ENCODE measurements at regions not wholly inside any gene's neighbourhood (a gene's known extent, or its start where the extent isn't known, plus 50 kb on each side); places are given as distances from the start of the nearest gene placed in this dataset.
"Not testable (repeated sequence)": the region's sequence is repeated elsewhere in the genome, so short reads cannot be mapped to it uniquely, and the experiment has no call there.

GRCh38 chr2:89606514-89606913 is 915.0 kb downstream of the RPIA start:
- H3K4me3 ChIP-seq (ENCODE audit: insufficient read depth in 1 of 2, low read depth in 1 of 2, low read length in 2 of 2); H2AFZ ChIP-seq (ENCODE audit: low read depth, low read length); H3K14ac ChIP-seq (ENCODE audit: low read length in 2 of 2); H3K4ac ChIP-seq (ENCODE audit: low read depth in 1 of 2, low read length in 2 of 2); H3K23ac ChIP-seq (ENCODE audit: low read length in 2 of 2); H3K27ac ChIP-seq (ENCODE audit: low read length, poor library complexity, severe bottlenecking); H3K9ac ChIP-seq (ENCODE audit: low read length); H2BK5ac ChIP-seq (ENCODE audit: low read depth, low read length, poor library complexity, severe bottlenecking); H2BK12ac ChIP-seq (ENCODE audit: low read length in 2 of 2); H3K27me3 ChIP-seq (ENCODE audit: control insufficient read depth in 1 of 2, insufficient read depth in 1 of 2, low read length in 2 of 2); H3K4me1 ChIP-seq (ENCODE audit: control insufficient read depth, insufficient read depth, low read depth, low read length); H3K4me2 ChIP-seq (ENCODE audit: low read length, poor library complexity, severe bottlenecking); H3K9me3 ChIP-seq (ENCODE audit: control insufficient read depth, low read length); DNase-seq; H2BK120ac ChIP-seq (ENCODE audit: low read depth, low read length); H2AK5ac ChIP-seq (ENCODE audit: low read length, severe bottlenecking); H3K79me1 ChIP-seq (replicated peaks; ENCODE audit: low read length, poor library complexity, severe bottlenecking); H4K91ac ChIP-seq (ENCODE audit: low read length); H3K36me3 ChIP-seq (ENCODE audit: control insufficient read depth in 1 of 2, insufficient read depth in 2 of 2, low read depth in 1 of 2, low read length in 2 of 2); H3K18ac ChIP-seq (ENCODE audit: low read depth in 1 of 2, low read length in 2 of 2); H2BK15ac ChIP-seq (ENCODE audit: low read depth, poor library complexity, severe bottlenecking); H4K8ac ChIP-seq (ENCODE audit: low read length): not testable (repeated sequence)
- 34% methylated on average over 2 of the region's 2 CpGs for WGBS

DNA sequence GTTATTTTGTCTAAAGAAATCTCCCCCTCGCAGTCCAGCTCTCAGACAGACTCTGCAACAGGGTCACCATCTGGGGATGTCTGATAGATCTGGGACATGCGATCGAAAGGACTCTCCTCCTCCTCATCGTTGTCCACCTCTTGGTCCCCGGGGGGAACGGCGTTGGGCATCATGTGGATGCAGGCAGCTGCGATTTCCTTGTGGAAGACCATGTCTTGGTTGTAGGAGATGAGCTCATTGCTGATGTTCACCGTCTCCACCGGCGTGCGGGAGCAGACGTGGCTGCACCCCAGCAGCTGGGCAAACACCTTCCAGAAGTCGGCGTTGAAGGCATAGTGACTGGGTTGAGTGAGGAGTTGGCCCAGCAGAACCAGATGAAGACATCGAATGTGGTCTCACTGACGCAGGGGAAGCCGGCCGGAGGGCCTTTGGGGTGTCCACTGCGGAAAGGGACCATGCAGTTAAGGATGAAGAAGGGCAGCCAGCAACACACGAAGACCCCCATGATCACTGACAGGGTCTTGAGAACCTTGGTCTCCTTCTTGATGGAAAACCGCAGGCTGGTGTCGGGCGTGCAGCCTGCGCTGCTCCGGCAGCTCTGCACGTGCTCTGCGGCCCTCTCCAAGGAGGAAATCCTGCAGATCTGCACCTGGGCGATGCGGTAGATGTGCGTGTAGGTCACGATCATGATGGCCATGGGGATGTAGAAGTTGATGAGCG is 918.9 kb downstream of the RPIA start:
- not testable (repeated sequence) for H2BK120ac ChIP-seq (ENCODE audit: low read depth, low read length)

DNA sequence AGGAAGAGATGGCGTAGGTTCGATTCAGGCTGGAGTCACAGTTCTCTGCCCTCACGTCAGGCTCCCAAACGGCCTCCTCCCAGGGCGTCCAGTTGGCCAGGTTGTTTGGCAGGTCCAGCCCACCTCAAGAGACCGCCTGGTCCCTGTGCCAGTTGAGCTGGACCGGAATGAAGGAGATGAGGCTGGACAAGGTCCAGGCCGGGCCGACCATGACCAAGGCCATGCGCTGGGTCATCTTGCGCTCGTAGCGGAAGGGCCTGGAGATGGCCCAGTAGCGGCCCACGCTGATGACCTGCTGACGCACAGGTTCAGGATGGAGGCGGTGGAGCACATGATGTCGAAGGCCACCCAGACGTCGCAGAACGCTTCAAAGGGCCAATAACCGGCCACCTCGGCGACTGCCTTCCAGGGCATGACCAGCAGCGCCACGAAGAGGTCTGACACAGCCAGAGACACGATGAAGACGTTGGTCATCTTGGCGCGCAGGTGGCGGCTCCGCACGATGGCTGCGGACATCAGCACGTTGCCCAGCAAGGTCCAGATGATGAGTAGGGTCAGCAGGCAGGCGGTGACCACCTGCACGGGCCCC is 919.5 kb downstream of the RPIA start:
- not testable (repeated sequence) for H2BK5ac ChIP-seq (ENCODE audit: low read depth, low read length, poor library complexity, severe bottlenecking); H2AK5ac ChIP-seq (ENCODE audit: low read length, severe bottlenecking); H4K8ac ChIP-seq (ENCODE audit: low read length); H3K18ac ChIP-seq (ENCODE audit: low read depth in 1 of 2, low read length in 2 of 2); DNase-seq; H3K14ac ChIP-seq (ENCODE audit: low read length in 2 of 2); H3K23ac ChIP-seq (ENCODE audit: low read length in 2 of 2); H3K4me1 ChIP-seq (ENCODE audit: control insufficient read depth, insufficient read depth, low read depth, low read length); H3K4me3 ChIP-seq (ENCODE audit: insufficient read depth in 1 of 2, low read depth in 1 of 2, low read length in 2 of 2); H2AFZ ChIP-seq (ENCODE audit: low read depth, low read length); H3K27ac ChIP-seq (ENCODE audit: low read length, poor library complexity, severe bottlenecking); H3K36me3 ChIP-seq (ENCODE audit: control insufficient read depth in 1 of 2, insufficient read depth in 2 of 2, low read depth in 1 of 2, low read length in 2 of 2); H2BK12ac ChIP-seq (ENCODE audit: low read length in 2 of 2); H3K4me2 ChIP-seq (ENCODE audit: low read length, poor library complexity, severe bottlenecking); H3K9me3 ChIP-seq (ENCODE audit: control insufficient read depth, low read length); H3K9ac ChIP-seq (ENCODE audit: low read length); H3K79me1 ChIP-seq (replicated peaks; ENCODE audit: low read length, poor library complexity, severe bottlenecking); H2BK15ac ChIP-seq (ENCODE audit: low read depth, poor library complexity, severe bottlenecking); H2BK120ac ChIP-seq (ENCODE audit: low read depth, low read length); H3K4ac ChIP-seq (ENCODE audit: low read depth in 1 of 2, low read length in 2 of 2)
- peaks cover 0 to 20% of the 10 kb centered on the region in 2 experiments for H3K27me3 ChIP-seq (ENCODE audit: control insufficient read depth in 1 of 2, insufficient read depth in 1 of 2, low read length in 2 of 2)
- peak overlapping the region; percentile 50 for H4K91ac ChIP-seq (ENCODE audit: low read length)
- 88% methylated on average over 35 of the region's 37 CpGs for WGBS

More for the DNA sequence above, 918.9 kb downstream of the RPIA start:
- not testable (repeated sequence) for H2BK12ac ChIP-seq (ENCODE audit: low read length in 2 of 2); H3K14ac ChIP-seq (ENCODE audit: low read length in 2 of 2); H3K4me2 ChIP-seq (ENCODE audit: low read length, poor library complexity, severe bottlenecking); H3K4ac ChIP-seq (ENCODE audit: low read depth in 1 of 2, low read length in 2 of 2); H3K79me1 ChIP-seq (replicated peaks; ENCODE audit: low read length, poor library complexity, severe bottlenecking); H2AFZ ChIP-seq (ENCODE audit: low read depth, low read length); H2AK5ac ChIP-seq (ENCODE audit: low read length, severe bottlenecking); H4K91ac ChIP-seq (ENCODE audit: low read length); H3K27ac ChIP-seq (ENCODE audit: low read length, poor library complexity, severe bottlenecking); H3K9me3 ChIP-seq (ENCODE audit: control insufficient read depth, low read length); H3K36me3 ChIP-seq (ENCODE audit: control insufficient read depth in 1 of 2, insufficient read depth in 2 of 2, low read depth in 1 of 2, low read length in 2 of 2); H2BK15ac ChIP-seq (ENCODE audit: low read depth, poor library complexity, severe bottlenecking); H3K23ac ChIP-seq (ENCODE audit: low read length in 2 of 2); H4K8ac ChIP-seq (ENCODE audit: low read length); H3K4me1 ChIP-seq (ENCODE audit: control insufficient read depth, insufficient read depth, low read depth, low read length); DNase-seq; H3K4me3 ChIP-seq (ENCODE audit: insufficient read depth in 1 of 2, low read depth in 1 of 2, low read length in 2 of 2); H3K18ac ChIP-seq (ENCODE audit: low read depth in 1 of 2, low read length in 2 of 2); H3K9ac ChIP-seq (ENCODE audit: low read length); H2BK5ac ChIP-seq (ENCODE audit: low read depth, low read length, poor library complexity, severe bottlenecking)
- WGBS, result 88% methylated on average over 31 of the region's 33 CpGs
- H3K27me3 ChIP-seq (ENCODE audit: control insufficient read depth in 1 of 2, insufficient read depth in 1 of 2, low read length in 2 of 2), result peaks cover 0 to 20% of the 10 kb centered on the region in 2 experiments

- peaks cover 0 to 20% of the 10 kb centered on the region in 2 experiments for H3K27me3 ChIP-seq (ENCODE audit: control insufficient read depth in 1 of 2, insufficient read depth in 1 of 2, low read length in 2 of 2)
- not testable (repeated sequence) for H3K4ac ChIP-seq (ENCODE audit: low read depth in 1 of 2, low read length in 2 of 2); H3K4me1 ChIP-seq (ENCODE audit: control insufficient read depth, insufficient read depth, low read depth, low read length); DNase-seq; H2AK5ac ChIP-seq (ENCODE audit: low read length, severe bottlenecking); H3K27ac ChIP-seq (ENCODE audit: low read length, poor library complexity, severe bottlenecking); H2BK15ac ChIP-seq (ENCODE audit: low read depth, poor library complexity, severe bottlenecking); H2AFZ ChIP-seq (ENCODE audit: low read depth, low read length); H2BK12ac ChIP-seq (ENCODE audit: low read length in 2 of 2); H3K23ac ChIP-seq (ENCODE audit: low read length in 2 of 2); H3K9me3 ChIP-seq (ENCODE audit: control insufficient read depth, low read length); H3K4me2 ChIP-seq (ENCODE audit: low read length, poor library complexity, severe bottlenecking); H3K36me3 ChIP-seq (ENCODE audit: control insufficient read depth in 1 of 2, insufficient read depth in 2 of 2, low read depth in 1 of 2, low read length in 2 of 2); H2BK5ac ChIP-seq (ENCODE audit: low read depth, low read length, poor library complexity, severe bottlenecking); H3K9ac ChIP-seq (ENCODE audit: low read length); H3K18ac ChIP-seq (ENCODE audit: low read depth in 1 of 2, low read length in 2 of 2); H4K91ac ChIP-seq (ENCODE audit: low read length); H3K79me1 ChIP-seq (replicated peaks; ENCODE audit: low read length, poor library complexity, severe bottlenecking); H2BK120ac ChIP-seq (ENCODE audit: low read depth, low read length); H3K4me3 ChIP-seq (ENCODE audit: insufficient read depth in 1 of 2, low read depth in 1 of 2, low read length in 2 of 2); H4K8ac ChIP-seq (ENCODE audit: low read length); H3K14ac ChIP-seq (ENCODE audit: low read length in 2 of 2)
- 79% methylated on average over 23 of the region's 42 CpGs for WGBS
Observed at GRCh38 chr2:89611710-89612109, 920.2 kb downstream of the RPIA start.
